ENCODE measurements at regions not wholly inside any gene's neighbourhood (a gene's known extent, or its start where the extent isn't known, plus 50 kb on each side); places are given as distances from the start of the nearest gene placed in this dataset.

GRCh38 chr16:35480361-35480760 is 2020.9 kb downstream of the TP53TG3F start:
- H3K27ac ChIP-seq: no peak overlapping the region
- TF ChIP-seq CTCF (conservative IDR thresholded peaks at IDR 0.05): no peak

GRCh38 chr16:35480988-35481387 is 2021.6 kb downstream of the TP53TG3F start:
- H3K27ac ChIP-seq: no peak overlapping the region
- no peak for TF ChIP-seq CTCF (conservative IDR thresholded peaks at IDR 0.05)

DNA sequence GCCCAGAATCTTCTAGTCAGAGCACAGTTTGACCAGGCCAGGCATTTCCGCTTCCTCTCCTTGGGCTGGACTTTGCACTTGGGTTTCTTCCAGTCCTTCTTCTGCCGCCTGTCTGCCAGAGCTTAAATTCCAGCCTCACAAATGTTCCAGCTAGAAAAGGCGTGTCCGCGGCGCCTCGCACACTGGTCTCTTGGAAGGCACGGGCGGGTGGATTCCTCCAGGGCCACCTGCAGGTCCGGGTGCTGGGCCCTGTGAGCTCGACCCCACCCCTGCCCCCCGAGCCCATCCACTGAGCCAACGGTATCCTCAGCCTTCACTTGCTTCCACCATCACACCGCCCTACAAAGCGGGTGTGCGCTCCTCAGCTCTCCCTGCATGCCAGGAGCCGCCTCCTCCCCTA is 2026.5 kb downstream of the TP53TG3F start:
- TF ChIP-seq CTCF (conservative IDR thresholded peaks at IDR 0.05): no peak
- H3K27ac ChIP-seq: no peak overlapping the region

- TF ChIP-seq CTCF (conservative IDR thresholded peaks at IDR 0.05): no peak
- H3K27ac ChIP-seq: no peak overlapping the region
Measured at GRCh38 chr16:35492225-35492624, 2032.8 kb downstream of the TP53TG3F start.

- TF ChIP-seq CTCF (conservative IDR thresholded peaks at IDR 0.05): no peak
- no peak overlapping the region for H3K27ac ChIP-seq
Measured at GRCh38 chr16:35497399-35497798, 2038.0 kb downstream of the TP53TG3F start.

- H3K27ac ChIP-seq: no peak overlapping the region
- no peak for TF ChIP-seq CTCF (conservative IDR thresholded peaks at IDR 0.05)
Measured at GRCh38 chr16:35506018-35506897, 2046.8 kb downstream of the TP53TG3F start.

GRCh38 chr16:35506898-35507194 is 2047.4 kb downstream of the TP53TG3F start:
- no peak for TF ChIP-seq CTCF (conservative IDR thresholded peaks at IDR 0.05)
- no peak overlapping the region for H3K27ac ChIP-seq

Data from VCaP (cell line).